ENCODE measurements at regions not wholly inside any gene's neighbourhood (a gene's known extent, or its start where the extent isn't known, plus 50 kb on each side); places are given as distances from the start of the nearest gene placed in this dataset.

DNA sequence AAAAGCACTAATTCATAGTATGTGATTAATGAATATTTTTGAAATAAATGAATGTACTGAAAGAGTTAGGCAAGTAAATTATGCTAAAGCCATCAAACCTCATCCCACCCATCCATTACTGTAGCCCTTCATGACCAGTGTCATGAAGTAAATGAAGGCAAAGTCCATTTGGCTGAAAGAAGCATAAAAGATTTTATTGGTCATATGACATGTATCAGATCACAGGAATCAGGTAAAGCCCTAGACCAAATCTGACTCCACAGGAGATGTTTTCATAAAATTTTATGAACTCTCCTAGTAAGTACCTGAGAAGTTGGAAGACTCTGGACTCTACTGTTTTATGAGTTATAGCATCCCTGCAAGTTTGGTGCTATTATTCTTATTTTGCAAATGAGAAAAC is 213.5 kb downstream of the TMEM114 start:
- TF ChIP-seq, protein P1, sequence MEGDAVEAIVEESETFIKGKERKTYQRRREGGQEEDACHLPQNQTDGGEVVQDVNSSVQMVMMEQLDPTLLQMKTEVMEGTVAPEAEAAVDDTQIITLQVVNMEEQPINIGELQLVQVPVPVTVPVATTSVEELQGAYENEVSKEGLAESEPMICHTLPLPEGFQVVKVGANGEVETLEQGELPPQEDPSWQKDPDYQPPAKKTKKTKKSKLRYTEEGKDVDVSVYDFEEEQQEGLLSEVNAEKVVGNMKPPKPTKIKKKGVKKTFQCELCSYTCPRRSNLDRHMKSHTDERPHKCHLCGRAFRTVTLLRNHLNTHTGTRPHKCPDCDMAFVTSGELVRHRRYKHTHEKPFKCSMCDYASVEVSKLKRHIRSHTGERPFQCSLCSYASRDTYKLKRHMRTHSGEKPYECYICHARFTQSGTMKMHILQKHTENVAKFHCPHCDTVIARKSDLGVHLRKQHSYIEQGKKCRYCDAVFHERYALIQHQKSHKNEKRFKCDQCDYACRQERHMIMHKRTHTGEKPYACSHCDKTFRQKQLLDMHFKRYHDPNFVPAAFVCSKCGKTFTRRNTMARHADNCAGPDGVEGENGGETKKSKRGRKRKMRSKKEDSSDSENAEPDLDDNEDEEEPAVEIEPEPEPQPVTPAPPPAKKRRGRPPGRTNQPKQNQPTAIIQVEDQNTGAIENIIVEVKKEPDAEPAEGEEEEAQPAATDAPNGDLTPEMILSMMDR (conservative IDR thresholded peaks at IDR 0.05; ENCODE audit: low read length) = no peak
- TF ChIP-seq EZH2phosphoT487 (IDR thresholded peaks at IDR 0.05; ENCODE audit: borderline replicate concordance, low read depth, low read length) = no peak

Data from OCI-LY7 (cell line).